Parathyroid adenoma (tissue), 2 donors: ENCODE measurements at regions not wholly inside any gene's neighbourhood (a gene's known extent, or its start where the extent isn't known, plus 50 kb on each side); places are given as distances from the start of the nearest gene placed in this dataset.
"Not testable (repeated sequence)": the region's sequence is repeated elsewhere in the genome, so short reads cannot be mapped to it uniquely, and the experiment has no call there.

Experiments used
- H2AFZ ChIP-seq: fragments of 300-600 bp; sonication (generic); one replicate; pipeline ENCODE4 v1.7.0; 2017; ENCODE audit warnings: antibody characterized with exemption, mild to moderate bottlenecking
- H3K27ac ChIP-seq: fragments of 300-600 bp; sonication (generic); one replicate; pipeline ENCODE4 v1.7.0; 2017
- H3K27me3 ChIP-seq: fragments of 300-600 bp; sonication (generic); one replicate; pipeline ENCODE4 v1.7.0; 2017; ENCODE audit warnings: low read length; ENCODE audit not compliant: control insufficient read depth, insufficient read depth
- H3K36me3 ChIP-seq: fragments of 300-600 bp; sonication (generic); one replicate; pipeline ENCODE4 v1.7.0; 2017; ENCODE audit warnings: low read length; ENCODE audit not compliant: control insufficient read depth, insufficient read depth
- H3K4me1 ChIP-seq: fragments of 300-600 bp; sonication (generic); one replicate; pipeline ENCODE4 v1.7.0; 2017; ENCODE audit warnings: control low read depth
- H3K4me2 ChIP-seq: fragments of 300-600 bp; sonication (generic); one replicate; pipeline ENCODE4 v1.7.0; 2017; ENCODE audit warnings: low read length
- H3K4me3 ChIP-seq: fragments of 300-600 bp; sonication (generic); one replicate; pipeline ENCODE4 v1.7.0; 2017; ENCODE audit warnings: low read depth, low read length
- H3K79me2 ChIP-seq: fragments of 300-600 bp; sonication (generic); one replicate; pipeline ENCODE4 v1.7.0; 2017; ENCODE audit warnings: control low read depth
- H3K9ac ChIP-seq: fragments of 300-600 bp; sonication (generic); one replicate; pipeline ENCODE4 v1.7.0; 2017; ENCODE audit warnings: mild to moderate bottlenecking
- H3K9me3 ChIP-seq: fragments of 300-600 bp; sonication (generic); one replicate; pipeline ENCODE4 v1.7.0; 2017; ENCODE audit warnings: low read length; ENCODE audit not compliant: control insufficient read depth
- CTCF ChIP-seq: fragments of 300-600 bp; sonication (generic); IDR thresholded peaks from one replicate; pipeline ENCODE4 v1.7.0; 2017; ENCODE audit warnings: antibody characterized with exemption, mild to moderate bottlenecking
- donor health status: primary hyperparathyroidism.

- no peak overlapping the region for H3K4me3 ChIP-seq
- no peak overlapping the region for H2AFZ ChIP-seq
- H3K27me3 ChIP-seq = no peaks in the 10 kb centered on the region
- no peak for TF ChIP-seq CTCF
- H3K27ac ChIP-seq = no peak overlapping the region
- no peaks in the 10 kb centered on the region for H3K4me1 ChIP-seq
- H3K9me3 ChIP-seq = no peaks in the 10 kb centered on the region
- no peak overlapping the region for H3K9ac ChIP-seq
- H3K79me2 ChIP-seq = no peaks in the 10 kb centered on the region
- H3K4me2 ChIP-seq = no peak overlapping the region
- no peaks in the 10 kb centered on the region for H3K36me3 ChIP-seq
These were observed 78.3 kb upstream of the PAX8 start for GRCh38 chr2:113357071-113357470.

- H3K9ac ChIP-seq, H3K36me3 ChIP-seq, H3K4me2 ChIP-seq, H3K79me2 ChIP-seq, H3K9me3 ChIP-seq, H3K27ac ChIP-seq, H2AFZ ChIP-seq, H3K4me1 ChIP-seq, H3K27me3 ChIP-seq, H3K4me3 ChIP-seq: not testable (repeated sequence)
These were observed 77.6 kb upstream of the PAX8 start for GRCh38 chr2:113356284-113356683.

- H3K36me3 ChIP-seq, H3K27ac ChIP-seq, H2AFZ ChIP-seq, H3K4me2 ChIP-seq, H3K9ac ChIP-seq, H3K4me1 ChIP-seq, H3K4me3 ChIP-seq, H3K9me3 ChIP-seq, H3K79me2 ChIP-seq, H3K27me3 ChIP-seq: not testable (repeated sequence)
These were observed 76.8 kb upstream of the PAX8 start for GRCh38 chr2:113355339-113356015.

GRCh38 chr2:113351375-113352355 is 72.9 kb upstream of the PAX8 start:
- no peaks in the 10 kb centered on the region for H3K9me3 ChIP-seq
- no peak overlapping the region for H2AFZ ChIP-seq
- no peaks in the 10 kb centered on the region for H3K27me3 ChIP-seq
- no peaks in the 10 kb centered on the region for H3K4me1 ChIP-seq
- H3K4me3 ChIP-seq = no peak overlapping the region
- H3K4me2 ChIP-seq = no peak overlapping the region
- H3K79me2 ChIP-seq = no peaks in the 10 kb centered on the region
- H3K9ac ChIP-seq = no peak overlapping the region
- no peak overlapping the region for H3K27ac ChIP-seq
- H3K36me3 ChIP-seq = no peaks in the 10 kb centered on the region
- TF ChIP-seq CTCF = no peak

- not testable (repeated sequence) for H3K4me1 ChIP-seq, H3K27me3 ChIP-seq, H3K27ac ChIP-seq, H3K9ac ChIP-seq, H3K36me3 ChIP-seq, H3K4me3 ChIP-seq, H3K4me2 ChIP-seq, H3K9me3 ChIP-seq, H3K79me2 ChIP-seq, H2AFZ ChIP-seq
These were observed 65.1 kb upstream of the PAX8 start for GRCh38 chr2:113343800-113344199.

- no peak overlapping the region for H3K4me3 ChIP-seq
- no peaks in the 10 kb centered on the region for H3K27me3 ChIP-seq
- H3K4me1 ChIP-seq = no peaks in the 10 kb centered on the region
- H3K9ac ChIP-seq = no peak overlapping the region
- H3K36me3 ChIP-seq = no peaks in the 10 kb centered on the region
- no peak overlapping the region for H3K27ac ChIP-seq
- H3K9me3 ChIP-seq = no peaks in the 10 kb centered on the region
- no peaks in the 10 kb centered on the region for H3K79me2 ChIP-seq
- no peak overlapping the region for H2AFZ ChIP-seq
- TF ChIP-seq CTCF = no peak
- H3K4me2 ChIP-seq = no peak overlapping the region
These were observed 63.9 kb upstream of the PAX8 start for GRCh38 chr2:113342650-113343049.

GRCh38 chr2:113341870-113342253 is 63.1 kb upstream of the PAX8 start:
- not testable (repeated sequence) for H3K79me2 ChIP-seq, H3K9ac ChIP-seq, H3K27ac ChIP-seq, H3K27me3 ChIP-seq, H3K4me1 ChIP-seq, H3K4me3 ChIP-seq, H2AFZ ChIP-seq, H3K36me3 ChIP-seq, H3K4me2 ChIP-seq, H3K9me3 ChIP-seq
